Esophagus squamous epithelium (tissue), 4 donors: ENCODE measurements at regions not wholly inside any gene's neighbourhood (a gene's known extent, or its start where the extent isn't known, plus 50 kb on each side); places are given as distances from the start of the nearest gene placed in this dataset.

ENCODE experiments used
- CTCF ChIP-seq, 6 experiments: fragments of 450-650 bp in 4 of 6; fragments of 200-600 bp in 2 of 6; sonication (generic) in 2 of 6; IDR thresholded peaks; one replicate each; pipeline ENCODE4 v1.5.1; 2016 to 2019; ENCODE audit warnings: antibody characterized with exemption in 6 of 6, mild to moderate bottlenecking in 4 of 6, moderate library complexity in 4 of 6
- POLR2A ChIP-seq, 4 donors: fragments of 450-650 bp; IDR thresholded peaks; one replicate each; pipeline ENCODE4 v1.6.1; 2017; ENCODE audit warnings: antibody characterized with exemption in 4 of 4, mild to moderate bottlenecking in 4 of 4, moderate library complexity in 3 of 4

- TF ChIP-seq POLR2A (IDR thresholded peaks at IDR 0.05) (no peak), CTCF (IDR thresholded peaks at IDR 0.05) (no peak)
Measured at GRCh38 chr9:73076970-73077369, 74.7 kb upstream of the ANXA1 start.
